K562 (cell line): ENCODE measurements at regions not wholly inside any gene's neighbourhood (a gene's known extent, or its start where the extent isn't known, plus 50 kb on each side); places are given as distances from the start of the nearest gene placed in this dataset.

ENCODE experiments used
- NFIC ChIP-seq: fragments of 450-650 bp; IDR thresholded peaks from 2 replicates; pipeline ENCODE4 v1.6.1; 2017; ENCODE audit warnings: mild to moderate bottlenecking, inconsistent platforms
- POLR2A ChIP-seq: fragments of 450-650 bp; conservative IDR thresholded peaks from 2 replicates; pipeline ENCODE4 v1.6.1; 2016
- SIN3B ChIP-seq: fragments of 450-650 bp; IDR thresholded peaks from 2 replicates; pipeline ENCODE4 v1.6.1; 2017; ENCODE audit warnings: low read depth, mild to moderate bottlenecking, moderate library complexity
- SMARCA5 ChIP-seq: fragments of 450-650 bp; IDR thresholded peaks from 2 replicates; pipeline ENCODE4 v1.6.1; 2016
- TAF1 ChIP-seq: IDR thresholded peaks from 2 replicates; pipeline ENCODE4 v1.6.1; 2011; ENCODE audit warnings: mild to moderate bottlenecking, low read length, moderate library complexity; ENCODE audit not compliant: insufficient read depth, control insufficient read depth, severe bottlenecking; ENCODE audit errors: extremely low read depth
- ZFP1 ChIP-seq: fragments of 450-650 bp; formaldehyde crosslinking; IDR thresholded peaks from 2 replicates; pipeline ENCODE4 v1.4.0; 2020; ENCODE audit warnings: mild to moderate bottlenecking, mixed read lengths
- TF ChIP-seq, protein P1 (sequence below), 3 experiments: IDR thresholded peaks in 2 of 3; conservative IDR thresholded peaks in 1 of 3; 2 replicates each; pipeline ENCODE4 v1.5.1; 2011 to 2012; ENCODE audit warnings: low read length in 3 of 3, mild to moderate bottlenecking in 3 of 3, control low read depth in 2 of 3, improper control_type of control experiment in 1 of 3, inconsistent platforms in 1 of 3, low read depth in 1 of 3, mixed read lengths in 1 of 3, moderate library complexity in 1 of 3; ENCODE audit not compliant: insufficient read depth in 2 of 3

GRCh38 chr6:147856687-147857086, 348.2 kb downstream of the SAMD5 start:
- TF ChIP-seq SIN3B, result no peak
- TF ChIP-seq, protein P1, sequence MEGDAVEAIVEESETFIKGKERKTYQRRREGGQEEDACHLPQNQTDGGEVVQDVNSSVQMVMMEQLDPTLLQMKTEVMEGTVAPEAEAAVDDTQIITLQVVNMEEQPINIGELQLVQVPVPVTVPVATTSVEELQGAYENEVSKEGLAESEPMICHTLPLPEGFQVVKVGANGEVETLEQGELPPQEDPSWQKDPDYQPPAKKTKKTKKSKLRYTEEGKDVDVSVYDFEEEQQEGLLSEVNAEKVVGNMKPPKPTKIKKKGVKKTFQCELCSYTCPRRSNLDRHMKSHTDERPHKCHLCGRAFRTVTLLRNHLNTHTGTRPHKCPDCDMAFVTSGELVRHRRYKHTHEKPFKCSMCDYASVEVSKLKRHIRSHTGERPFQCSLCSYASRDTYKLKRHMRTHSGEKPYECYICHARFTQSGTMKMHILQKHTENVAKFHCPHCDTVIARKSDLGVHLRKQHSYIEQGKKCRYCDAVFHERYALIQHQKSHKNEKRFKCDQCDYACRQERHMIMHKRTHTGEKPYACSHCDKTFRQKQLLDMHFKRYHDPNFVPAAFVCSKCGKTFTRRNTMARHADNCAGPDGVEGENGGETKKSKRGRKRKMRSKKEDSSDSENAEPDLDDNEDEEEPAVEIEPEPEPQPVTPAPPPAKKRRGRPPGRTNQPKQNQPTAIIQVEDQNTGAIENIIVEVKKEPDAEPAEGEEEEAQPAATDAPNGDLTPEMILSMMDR (IDR thresholded peaks at IDR 0.05 in 2 of 3, conservative IDR thresholded peaks at IDR 0.05 in 1 of 3; ENCODE audit: insufficient read depth in 2 of 3, low read depth in 1 of 3, low read length in 3 of 3), result no peak
- TF ChIP-seq SMARCA5, result no peak
- no peak for TF ChIP-seq ZFP1 (CRISPR knock-in tag)
- TF ChIP-seq TAF1, result no peak
- TF ChIP-seq NFIC, result no peak
- TF ChIP-seq POLR2A, result no peak
